ENCODE measurements at regions not wholly inside any gene's neighbourhood (a gene's known extent, or its start where the extent isn't known, plus 50 kb on each side); places are given as distances from the start of the nearest gene placed in this dataset.

DNA sequence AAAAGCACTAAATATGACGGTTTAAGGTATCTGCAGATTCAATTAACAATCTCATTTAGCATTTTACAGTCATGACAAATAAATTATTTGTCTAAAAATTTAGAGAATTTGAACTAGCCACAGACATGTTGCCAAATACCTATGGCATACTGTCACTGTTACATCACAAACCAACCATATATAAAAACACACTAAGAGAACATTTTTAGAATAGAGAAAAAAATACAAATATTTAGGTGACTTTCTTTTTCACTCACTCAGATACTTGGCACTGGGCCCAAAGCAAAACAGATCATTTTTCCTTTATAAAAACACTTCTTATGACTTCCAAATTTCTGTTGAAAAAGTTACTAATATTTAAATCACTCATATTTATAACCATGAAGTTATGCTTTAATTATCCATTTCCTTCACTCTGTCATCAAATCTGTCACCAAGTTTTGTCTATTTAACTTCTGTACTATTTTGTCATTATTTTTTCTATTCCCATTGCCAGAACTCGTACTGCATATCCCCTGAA, 644.7 kb downstream of the OTOL1 start:
- Mint-ChIP-seq H3K27ac (no peak overlapping the region), H3K9me3 (no peaks in the 10 kb centered on the region), H3K4me3 (no peak overlapping the region), H3K27me3 (ENCODE audit: low read depth) (no peaks in the 10 kb centered on the region), H3K4me1 (no peaks in the 10 kb centered on the region), H3K36me3 (ENCODE audit: insufficient read depth in 1 of 3, low read depth in 3 of 3) (no peaks in the 10 kb centered on the region)
- no peak overlapping the region for H3K14ac ChIP-seq (ENCODE audit: insufficient read depth, low read length)
- H3K4me2 ChIP-seq (ENCODE audit: insufficient read depth, insufficient read length, low read length) = no peak overlapping the region
- no peak for DNase-seq
- no peak overlapping the region for H2AK5ac ChIP-seq (ENCODE audit: insufficient read length, low read length)
- no peak overlapping the region for H4K8ac ChIP-seq (replicated peaks; ENCODE audit: insufficient read length, low read depth, low read length)
- no peaks in the 10 kb centered on the region for H3K9me3 ChIP-seq (ENCODE audit: control insufficient read depth, low read depth, low read length)
- no peaks in the 10 kb centered on the region for H3K27me3 ChIP-seq (ENCODE audit: insufficient read depth, low read length)
- H3K79me2 ChIP-seq (ENCODE audit: insufficient read depth, low read length) = no peaks in the 10 kb centered on the region
- H2BK120ac ChIP-seq (ENCODE audit: low read depth, low read length, poor library complexity, severe bottlenecking) = no peak overlapping the region
- no peak overlapping the region for H3K4ac ChIP-seq (ENCODE audit: low read depth, low read length)
- H2BK12ac ChIP-seq (ENCODE audit: insufficient read length, low read depth, low read length) = no peak overlapping the region
- no peak overlapping the region for H2BK15ac ChIP-seq (ENCODE audit: low read depth, low read length)
- H3K79me1 ChIP-seq (ENCODE audit: insufficient read depth, low read depth, low read length, poor library complexity, severe bottlenecking) = no peaks in the 10 kb centered on the region
- H3K9ac ChIP-seq (ENCODE audit: extremely low read depth, insufficient read length, low read length) = no peak overlapping the region
- H4K5ac ChIP-seq (ENCODE audit: insufficient read length, low read depth, low read length) = no peak overlapping the region
- no peak overlapping the region for H3T11ph ChIP-seq (ENCODE audit: low read length)
- H4K20me1 ChIP-seq (ENCODE audit: control insufficient read depth, insufficient read depth, insufficient read length) = no peaks in the 10 kb centered on the region
- TF ChIP-seq, protein P1, sequence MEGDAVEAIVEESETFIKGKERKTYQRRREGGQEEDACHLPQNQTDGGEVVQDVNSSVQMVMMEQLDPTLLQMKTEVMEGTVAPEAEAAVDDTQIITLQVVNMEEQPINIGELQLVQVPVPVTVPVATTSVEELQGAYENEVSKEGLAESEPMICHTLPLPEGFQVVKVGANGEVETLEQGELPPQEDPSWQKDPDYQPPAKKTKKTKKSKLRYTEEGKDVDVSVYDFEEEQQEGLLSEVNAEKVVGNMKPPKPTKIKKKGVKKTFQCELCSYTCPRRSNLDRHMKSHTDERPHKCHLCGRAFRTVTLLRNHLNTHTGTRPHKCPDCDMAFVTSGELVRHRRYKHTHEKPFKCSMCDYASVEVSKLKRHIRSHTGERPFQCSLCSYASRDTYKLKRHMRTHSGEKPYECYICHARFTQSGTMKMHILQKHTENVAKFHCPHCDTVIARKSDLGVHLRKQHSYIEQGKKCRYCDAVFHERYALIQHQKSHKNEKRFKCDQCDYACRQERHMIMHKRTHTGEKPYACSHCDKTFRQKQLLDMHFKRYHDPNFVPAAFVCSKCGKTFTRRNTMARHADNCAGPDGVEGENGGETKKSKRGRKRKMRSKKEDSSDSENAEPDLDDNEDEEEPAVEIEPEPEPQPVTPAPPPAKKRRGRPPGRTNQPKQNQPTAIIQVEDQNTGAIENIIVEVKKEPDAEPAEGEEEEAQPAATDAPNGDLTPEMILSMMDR (conservative IDR thresholded peaks at IDR 0.05) = no peak
- no peak overlapping the region for H3K56ac ChIP-seq (ENCODE audit: insufficient read length, low read depth, low read length)
- WGBS (ENCODE audit: extremely low coverage, insufficient read length, low lambda C conversion rate) = no CpG with 5 or more reads among the region's 2 CpGs
- H3K23ac ChIP-seq (ENCODE audit: insufficient read length, low read depth, low read length) = no peak overlapping the region
- no peak overlapping the region for H2AFZ ChIP-seq (ENCODE audit: low read length)
- no peak overlapping the region for H2BK20ac ChIP-seq (ENCODE audit: low read depth, low read length, poor library complexity, severe bottlenecking)
- no peaks in the 10 kb centered on the region for H3K23me2 ChIP-seq (ENCODE audit: insufficient read length, low read depth, low read length, poor library complexity, severe bottlenecking)
- H3K27ac ChIP-seq (ENCODE audit: insufficient read length, low read depth, low read length) = no peak overlapping the region
- no peak overlapping the region for H3K18ac ChIP-seq (ENCODE audit: insufficient read length, low read depth, low read length)
- no peak overlapping the region for H4K91ac ChIP-seq (ENCODE audit: insufficient read length, low read depth, low read length)
- no peak overlapping the region for H2BK5ac ChIP-seq (ENCODE audit: insufficient read length, low read length)
- H3K4me1 ChIP-seq (ENCODE audit: insufficient read depth, low read length) = no peaks in the 10 kb centered on the region; the same call in 1 of the 2 replicates

Data from H9 (cell line).